ENCODE measurements at regions not wholly inside any gene's neighbourhood (a gene's known extent, or its start where the extent isn't known, plus 50 kb on each side); places are given as distances from the start of the nearest gene placed in this dataset.

- Histone ChIP-seq H3K9me3 (no peaks in the 10 kb centered on the region), H3K27ac (no peak overlapping the region), H3K36me3 (no peaks in the 10 kb centered on the region), H3K27me3 (no peaks in the 10 kb centered on the region), H3K4me3 (no peak overlapping the region), H3K4me1 (no peaks in the 10 kb centered on the region)
- no peak for TF ChIP-seq CTCF (IDR thresholded peaks at IDR 0.05)
- no peak for DNase-seq
- intact Hi-C loops (cut with DNase I): no loop called here
- ATAC-seq: no peak
These were observed 349.7 kb upstream of the POU3F2 start for GRCh38 chr6:98484696-98485095.

DNA sequence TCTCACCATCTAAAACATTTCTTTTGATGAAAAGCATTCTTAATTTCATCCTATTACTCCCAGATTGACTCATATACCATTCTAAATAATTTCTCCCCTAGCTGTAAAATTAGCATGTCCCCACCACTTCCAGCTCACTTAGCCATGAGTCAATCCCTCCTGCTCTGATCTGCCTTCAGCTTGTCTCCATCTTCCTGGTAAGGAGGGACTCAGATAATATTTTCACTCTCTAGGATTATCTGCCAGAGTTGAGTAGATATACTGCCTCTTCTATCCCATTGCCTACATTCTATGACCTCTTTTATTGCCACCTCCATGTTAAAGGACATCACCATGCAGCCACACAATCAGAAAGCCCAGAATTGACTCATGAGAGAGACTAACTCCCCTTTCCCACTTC, 348.8 kb upstream of the POU3F2 start:
- DNase-seq: no peak
- H3K4me3 ChIP-seq: no peak overlapping the region
- no peaks in the 10 kb centered on the region for H3K27me3 ChIP-seq
- intact Hi-C loops (cut with DNase I): no loop called here
- ATAC-seq: no peak
- no peaks in the 10 kb centered on the region for H3K9me3 ChIP-seq
- no peak overlapping the region for H3K27ac ChIP-seq
- H3K4me1 ChIP-seq: no peaks in the 10 kb centered on the region
- H3K36me3 ChIP-seq: no peaks in the 10 kb centered on the region
- TF ChIP-seq CTCF (IDR thresholded peaks at IDR 0.05): no peak

DNA sequence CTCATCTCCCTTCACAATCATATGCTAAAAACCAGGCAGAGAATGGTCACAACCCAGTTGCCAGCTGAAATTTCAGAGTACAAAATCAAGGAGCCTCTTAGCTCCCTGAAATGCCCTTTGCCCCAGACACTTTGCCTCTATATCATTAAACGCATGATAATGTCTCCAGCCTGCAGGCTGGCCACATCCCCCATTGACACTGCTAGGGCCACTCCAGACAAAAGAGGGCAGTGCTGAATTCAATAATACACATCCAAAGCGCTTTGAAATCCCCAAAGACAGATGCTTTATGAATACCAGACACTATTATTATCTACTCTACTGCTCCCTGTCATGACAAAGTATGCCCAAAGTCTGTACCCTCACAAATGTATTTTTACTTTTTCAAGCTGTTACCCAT, 348.3 kb upstream of the POU3F2 start:
- ATAC-seq (no peak), DNase-seq (no peak)
- H3K27ac ChIP-seq: no peak overlapping the region
- intact Hi-C loops (cut with DNase I): no loop called here
- TF ChIP-seq CTCF (IDR thresholded peaks at IDR 0.05): no peak
- H3K27me3 ChIP-seq: no peaks in the 10 kb centered on the region
- no peaks in the 10 kb centered on the region for H3K36me3 ChIP-seq
- no peaks in the 10 kb centered on the region for H3K4me1 ChIP-seq
- H3K4me3 ChIP-seq: no peak overlapping the region
- H3K9me3 ChIP-seq: no peaks in the 10 kb centered on the region

DNA sequence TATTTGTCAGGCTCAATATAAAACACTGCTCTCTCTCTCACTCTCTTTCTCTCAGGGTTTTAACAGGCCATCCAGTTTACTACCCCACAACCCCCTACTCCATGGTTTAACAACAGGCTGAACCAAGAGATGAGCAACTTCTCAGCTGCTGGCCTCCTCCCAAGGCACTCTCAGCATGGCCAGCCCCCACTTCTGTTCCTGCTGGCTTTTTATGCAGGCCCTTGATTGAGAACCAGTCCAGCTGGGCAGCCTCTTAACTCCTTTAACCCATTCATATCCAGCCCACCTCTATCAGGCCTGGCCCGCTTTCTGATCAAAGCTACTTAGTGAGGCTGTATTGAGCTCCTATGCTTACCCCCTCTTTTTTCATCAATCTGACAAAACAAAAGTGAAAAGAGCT, 346.8 kb upstream of the POU3F2 start:
- Histone ChIP-seq H3K9me3 (no peaks in the 10 kb centered on the region), H3K36me3 (no peaks in the 10 kb centered on the region), H3K27ac (no peak overlapping the region), H3K27me3 (no peaks in the 10 kb centered on the region), H3K4me3 (no peak overlapping the region), H3K4me1 (no peaks in the 10 kb centered on the region)
- TF ChIP-seq CTCF (IDR thresholded peaks at IDR 0.05): no peak
- DNase-seq: peak; percentile 2 to 31 (median 8)
- ATAC-seq: no peak
- intact Hi-C loops (cut with DNase I): no loop called here

GRCh38 chr6:98498144-98498775, 336.1 kb upstream of the POU3F2 start:
- Histone ChIP-seq H3K36me3 (no peaks in the 10 kb centered on the region), H3K9me3 (no peaks in the 10 kb centered on the region), H3K4me3 (no peak overlapping the region), H3K27ac (no peak overlapping the region), H3K4me1 (no peaks in the 10 kb centered on the region), H3K27me3 (no peaks in the 10 kb centered on the region)
- TF ChIP-seq CTCF (IDR thresholded peaks at IDR 0.05): no peak
- ATAC-seq (no peak), DNase-seq (peak in 1 of 4 donors; percentile 13)
- intact Hi-C loops (cut with DNase I): no loop called here

Data from left lung (tissue), 4 donors.